NCI-H226 (cell line): ENCODE measurements at regions not wholly inside any gene's neighbourhood (a gene's known extent, or its start where the extent isn't known, plus 50 kb on each side); places are given as distances from the start of the nearest gene placed in this dataset.

Experiments
- DNase-seq: peaks from one replicate; pipeline ENCODE4 v3.0.0-alpha.2; 2015

- no peak for DNase-seq
Measured at GRCh38 chr2:18860179-18860578, 270.8 kb upstream of the NT5C1B start.

- no peak for DNase-seq
Measured at GRCh38 chr2:18856765-18857164, 267.4 kb upstream of the NT5C1B start.

- DNase-seq: no peak
Measured at GRCh38 chr2:18855027-18855426, 265.7 kb upstream of the NT5C1B start.

GRCh38 chr2:18849841-18850578, 260.6 kb upstream of the NT5C1B start:
- DNase-seq: no peak

GRCh38 chr2:18848646-18849045, 259.3 kb upstream of the NT5C1B start:
- no peak for DNase-seq

GRCh38 chr2:18845854-18846445, 256.6 kb upstream of the NT5C1B start:
- DNase-seq: no peak

GRCh38 chr2:18842836-18843235, 253.5 kb upstream of the NT5C1B start:
- DNase-seq: no peak

GRCh38 chr2:18841248-18842150, 252.1 kb upstream of the NT5C1B start:
- DNase-seq: no peak

GRCh38 chr2:18837240-18837639, 247.9 kb upstream of the NT5C1B start:
- DNase-seq: no peak

- no peak for DNase-seq
Measured at GRCh38 chr2:18836436-18836835, 247.1 kb upstream of the NT5C1B start.

- DNase-seq: no peak
Measured at GRCh38 chr2:18835787-18836186, 246.4 kb upstream of the NT5C1B start.

- DNase-seq: no peak
Measured at GRCh38 chr2:18834341-18834740, 245.0 kb upstream of the NT5C1B start.

GRCh38 chr2:18833941-18834340, 244.6 kb upstream of the NT5C1B start:
- DNase-seq: no peak

GRCh38 chr2:18831916-18832510, 242.6 kb upstream of the NT5C1B start:
- DNase-seq: peak; percentile 95

GRCh38 chr2:18830962-18831361, 241.6 kb upstream of the NT5C1B start:
- peak; percentile 41 for DNase-seq

GRCh38 chr2:18829976-18830375, 240.6 kb upstream of the NT5C1B start:
- peak; percentile 63 for DNase-seq

- peak; percentile 87 for DNase-seq
Measured at GRCh38 chr2:18829251-18829902, 240.0 kb upstream of the NT5C1B start.

GRCh38 chr2:18828296-18828695, 238.9 kb upstream of the NT5C1B start:
- no peak for DNase-seq

GRCh38 chr2:18825838-18826237, 236.5 kb upstream of the NT5C1B start:
- DNase-seq: no peak

- no peak for DNase-seq
Measured at GRCh38 chr2:18824915-18825314, 235.5 kb upstream of the NT5C1B start.

- no peak for DNase-seq
Measured at GRCh38 chr2:18824325-18824790, 235.0 kb upstream of the NT5C1B start.

GRCh38 chr2:18821431-18821830, 232.1 kb upstream of the NT5C1B start:
- no peak for DNase-seq

- DNase-seq: no peak
Measured at GRCh38 chr2:18820966-18821365, 231.6 kb upstream of the NT5C1B start.
